ENCODE measurements at regions not wholly inside any gene's neighbourhood (a gene's known extent, or its start where the extent isn't known, plus 50 kb on each side); places are given as distances from the start of the nearest gene placed in this dataset.
"Not testable (repeated sequence)": the region's sequence is repeated elsewhere in the genome, so short reads cannot be mapped to it uniquely, and the experiment has no call there.

GRCh38 chrX:96094616-96095015 is 590.0 kb upstream of the DIAPH2 start:
- no peak for DNase-seq
- in situ Hi-C loops (cut with HindIII; ENCODE audit: low pct_ligation_motif_present, low pct_unique_long_range_greater_than_20kb, low sequenced_read_pairs) = no loop called here

GRCh38 chrX:96098471-96098870 is 586.2 kb upstream of the DIAPH2 start:
- no peak for DNase-seq
- in situ Hi-C loops (cut with HindIII; ENCODE audit: low pct_ligation_motif_present, low pct_unique_long_range_greater_than_20kb, low sequenced_read_pairs) = no loop called here

- DNase-seq = no peak
- in situ Hi-C loops (cut with HindIII; ENCODE audit: low pct_ligation_motif_present, low pct_unique_long_range_greater_than_20kb, low sequenced_read_pairs) = no loop called here
These were observed 581.6 kb upstream of the DIAPH2 start for GRCh38 chrX:96102997-96103396.

GRCh38 chrX:96112689-96113088 is 572.0 kb upstream of the DIAPH2 start:
- no peak for DNase-seq
- in situ Hi-C loops (cut with HindIII; ENCODE audit: low pct_ligation_motif_present, low pct_unique_long_range_greater_than_20kb, low sequenced_read_pairs) = no loop called here

- no peak for DNase-seq
These were observed 558.5 kb upstream of the DIAPH2 start for GRCh38 chrX:96126182-96126581.

GRCh38 chrX:96128058-96128457 is 556.6 kb upstream of the DIAPH2 start:
- DNase-seq; in situ Hi-C loops (cut with HindIII; ENCODE audit: low pct_ligation_motif_present, low pct_unique_long_range_greater_than_20kb, low sequenced_read_pairs): not testable (repeated sequence)

More at GRCh38 chrX:96126182-96126581, 558.5 kb upstream of the DIAPH2 start:
- in situ Hi-C loops (cut with HindIII; ENCODE audit: low pct_ligation_motif_present, low pct_unique_long_range_greater_than_20kb, low sequenced_read_pairs) = no loop called here

GRCh38 chrX:96140796-96141195 is 543.8 kb upstream of the DIAPH2 start:
- DNase-seq = no peak
- in situ Hi-C loops (cut with HindIII; ENCODE audit: low pct_ligation_motif_present, low pct_unique_long_range_greater_than_20kb, low sequenced_read_pairs) = no loop called here

- DNase-seq = no peak
- in situ Hi-C loops (cut with HindIII; ENCODE audit: low pct_ligation_motif_present, low pct_unique_long_range_greater_than_20kb, low sequenced_read_pairs) = no loop called here
These were observed 537.0 kb upstream of the DIAPH2 start for GRCh38 chrX:96147681-96148080.

GRCh38 chrX:96170626-96171025 is 514.0 kb upstream of the DIAPH2 start:
- in situ Hi-C loops (cut with HindIII; ENCODE audit: low pct_ligation_motif_present, low pct_unique_long_range_greater_than_20kb, low sequenced_read_pairs) = no loop called here

GRCh38 chrX:96176921-96177320 is 507.7 kb upstream of the DIAPH2 start:
- in situ Hi-C loops (cut with HindIII; ENCODE audit: low pct_ligation_motif_present, low pct_unique_long_range_greater_than_20kb, low sequenced_read_pairs) = no loop called here
- no peak for DNase-seq

More at GRCh38 chrX:96170626-96171025, 514.0 kb upstream of the DIAPH2 start:
- DNase-seq = no peak

- in situ Hi-C loops (cut with HindIII; ENCODE audit: low pct_ligation_motif_present, low pct_unique_long_range_greater_than_20kb, low sequenced_read_pairs) = no loop called here
- DNase-seq = no peak
These were observed 503.0 kb upstream of the DIAPH2 start for GRCh38 chrX:96181605-96182004.

GRCh38 chrX:96182366-96182765 is 502.3 kb upstream of the DIAPH2 start:
- in situ Hi-C loops (cut with HindIII; ENCODE audit: low pct_ligation_motif_present, low pct_unique_long_range_greater_than_20kb, low sequenced_read_pairs) = no loop called here
- DNase-seq = peak; percentile 11

- in situ Hi-C loops (cut with HindIII; ENCODE audit: low pct_ligation_motif_present, low pct_unique_long_range_greater_than_20kb, low sequenced_read_pairs) = no loop called here
- no peak for DNase-seq
These were observed 501.3 kb upstream of the DIAPH2 start for GRCh38 chrX:96183391-96183790.

GRCh38 chrX:96183843-96184242 is 500.8 kb upstream of the DIAPH2 start:
- DNase-seq = peak; percentile 0
- in situ Hi-C loops (cut with HindIII; ENCODE audit: low pct_ligation_motif_present, low pct_unique_long_range_greater_than_20kb, low sequenced_read_pairs) = no loop called here

- in situ Hi-C loops (cut with HindIII; ENCODE audit: low pct_ligation_motif_present, low pct_unique_long_range_greater_than_20kb, low sequenced_read_pairs) = no loop called here
- DNase-seq = no peak
These were observed 479.7 kb upstream of the DIAPH2 start for GRCh38 chrX:96204928-96205327.

- DNase-seq = peak; percentile 0
- in situ Hi-C loops (cut with HindIII; ENCODE audit: low pct_ligation_motif_present, low pct_unique_long_range_greater_than_20kb, low sequenced_read_pairs) = no loop called here
These were observed 472.7 kb upstream of the DIAPH2 start for GRCh38 chrX:96211953-96212352.

GRCh38 chrX:96214681-96215080 is 470.0 kb upstream of the DIAPH2 start:
- in situ Hi-C loops (cut with HindIII; ENCODE audit: low pct_ligation_motif_present, low pct_unique_long_range_greater_than_20kb, low sequenced_read_pairs); DNase-seq: not testable (repeated sequence)

- no peak for DNase-seq
- in situ Hi-C loops (cut with HindIII; ENCODE audit: low pct_ligation_motif_present, low pct_unique_long_range_greater_than_20kb, low sequenced_read_pairs) = no loop called here
These were observed 460.4 kb upstream of the DIAPH2 start for GRCh38 chrX:96224279-96224678.

GRCh38 chrX:96244955-96245354 is 439.7 kb upstream of the DIAPH2 start:
- no peak for DNase-seq
- in situ Hi-C loops (cut with HindIII; ENCODE audit: low pct_ligation_motif_present, low pct_unique_long_range_greater_than_20kb, low sequenced_read_pairs) = no loop called here

GRCh38 chrX:96246436-96246835 is 438.2 kb upstream of the DIAPH2 start:
- no peak for DNase-seq
- in situ Hi-C loops (cut with HindIII; ENCODE audit: low pct_ligation_motif_present, low pct_unique_long_range_greater_than_20kb, low sequenced_read_pairs) = no loop called here

Data from ACHN (cell line).